NCI-H510A treated with DMSO at 0.1 percent for 48 hours (cell line): ENCODE measurements at regions not wholly inside any gene's neighbourhood (a gene's known extent, or its start where the extent isn't known, plus 50 kb on each side); places are given as distances from the start of the nearest gene placed in this dataset.

Source experiments
- DNase-seq: peaks from one replicate; lab custom pipeline; 2025; lab: John Stamatoyannopoulos, UW

DNA sequence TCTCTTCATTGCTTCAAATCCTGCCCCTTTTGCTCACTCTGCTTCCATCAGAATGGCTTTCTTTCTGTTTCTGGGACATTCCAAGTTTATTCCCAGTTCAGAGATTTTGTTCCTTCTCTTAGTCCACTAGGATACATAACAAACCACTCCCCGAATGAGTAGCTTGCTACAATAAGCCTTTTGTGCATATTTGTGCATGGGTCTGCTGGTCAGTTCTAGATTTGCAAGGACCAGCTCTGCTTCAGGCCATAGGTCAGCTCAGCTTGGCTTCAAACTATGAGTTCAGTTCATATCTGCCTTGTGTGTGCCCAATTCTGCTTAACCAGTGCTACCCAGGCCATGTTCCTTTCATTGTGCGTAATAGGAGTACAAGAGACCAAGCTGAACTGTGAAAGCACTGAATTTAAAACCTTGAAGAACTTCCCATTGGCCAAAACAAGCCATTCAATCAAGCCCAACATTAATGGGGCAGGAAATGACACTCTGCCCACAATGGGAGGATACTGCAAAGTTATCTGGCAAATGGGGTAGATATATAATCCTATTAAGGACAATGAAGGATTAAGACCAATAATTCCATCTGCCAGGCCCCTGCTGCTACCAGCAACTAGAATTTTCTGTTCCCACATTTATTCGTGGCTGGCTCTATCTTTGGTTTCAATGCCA lies 328.8 kb downstream of the PRELID2 start:
- no peak for DNase-seq

DNA sequence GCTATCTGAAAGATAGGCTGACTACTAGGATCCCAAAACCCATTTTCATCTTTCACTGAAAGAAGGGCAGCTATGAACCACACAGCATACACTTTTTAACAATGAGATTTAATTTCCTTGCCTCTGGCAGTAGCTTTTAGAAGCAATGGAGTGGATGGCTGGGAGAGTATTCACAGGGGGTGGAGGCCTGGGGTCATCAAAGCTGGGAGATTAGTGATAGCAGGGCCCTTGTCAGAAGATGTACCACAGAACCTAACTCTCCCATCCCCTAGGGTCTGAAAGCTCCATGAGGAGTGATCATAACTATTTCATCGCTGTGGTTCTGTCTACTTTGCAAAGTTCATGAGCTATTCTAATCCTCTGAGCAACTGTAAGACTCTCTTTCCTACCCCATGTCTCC lies 332.2 kb downstream of the PRELID2 start:
- no peak for DNase-seq

GRCh38 chr5:145500710-145501109 lies 334.4 kb downstream of the PRELID2 start:
- DNase-seq = no peak

DNA sequence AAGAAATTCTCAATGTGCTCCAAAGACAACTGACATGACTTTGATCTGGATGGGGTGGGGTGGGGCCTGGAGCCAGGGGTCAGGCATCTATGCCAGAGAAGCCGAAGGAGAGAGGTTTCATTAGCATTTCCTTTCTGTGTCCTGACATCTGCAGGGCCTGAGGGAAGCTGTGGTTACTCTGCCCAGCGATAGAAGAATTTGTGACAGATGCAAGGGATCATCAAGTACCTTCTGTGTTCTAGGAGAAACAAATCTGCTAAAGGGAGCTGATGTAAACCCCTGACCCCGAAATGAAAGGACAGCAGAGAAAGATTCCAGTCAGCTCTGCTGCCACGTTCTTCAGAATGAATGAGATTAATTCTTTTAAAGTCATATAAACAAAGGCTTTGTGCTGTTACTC lies 335.7 kb downstream of the PRELID2 start:
- no peak for DNase-seq

DNA sequence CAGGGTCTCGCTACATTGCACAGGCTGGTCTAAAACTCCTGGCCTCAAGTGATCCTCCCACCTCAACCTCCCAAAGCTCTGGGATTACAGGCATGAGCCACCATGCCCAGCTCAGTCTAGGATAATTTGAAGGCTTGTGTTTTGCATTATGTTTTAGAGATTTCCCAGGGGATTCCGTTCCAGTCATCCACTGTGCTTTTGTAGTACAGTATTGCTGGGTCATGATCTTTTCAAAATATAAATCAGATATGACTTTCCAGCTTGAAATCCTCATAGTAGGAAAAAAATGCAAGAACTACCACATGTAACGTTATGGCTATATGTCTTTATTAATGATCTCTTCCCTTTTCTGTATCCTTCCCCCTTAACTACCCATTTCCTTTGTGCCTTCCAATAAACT lies 338.1 kb downstream of the PRELID2 start:
- no peak for DNase-seq

- DNase-seq = no peak
Observed at GRCh38 chr5:145495741-145496140, 339.4 kb downstream of the PRELID2 start.

DNA sequence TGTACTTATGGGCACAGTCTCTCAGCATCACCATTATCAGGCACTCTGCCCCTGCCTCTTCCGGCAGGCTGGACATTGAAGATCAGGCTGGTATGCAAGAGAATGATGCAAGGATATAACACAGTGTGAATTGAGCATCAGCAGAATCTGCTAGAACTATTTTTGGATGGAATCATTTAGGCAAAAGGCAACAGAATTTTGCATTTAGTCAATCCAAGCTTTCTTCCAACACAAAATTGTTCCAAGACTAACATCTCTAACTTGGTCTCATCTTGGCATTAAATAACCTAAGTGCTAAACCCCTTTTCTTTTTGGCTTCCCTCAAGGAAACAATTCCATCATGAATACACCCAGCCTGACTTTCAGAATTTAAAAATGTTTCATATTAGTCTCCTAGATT lies 339.9 kb downstream of the PRELID2 start:
- DNase-seq = no peak

DNA sequence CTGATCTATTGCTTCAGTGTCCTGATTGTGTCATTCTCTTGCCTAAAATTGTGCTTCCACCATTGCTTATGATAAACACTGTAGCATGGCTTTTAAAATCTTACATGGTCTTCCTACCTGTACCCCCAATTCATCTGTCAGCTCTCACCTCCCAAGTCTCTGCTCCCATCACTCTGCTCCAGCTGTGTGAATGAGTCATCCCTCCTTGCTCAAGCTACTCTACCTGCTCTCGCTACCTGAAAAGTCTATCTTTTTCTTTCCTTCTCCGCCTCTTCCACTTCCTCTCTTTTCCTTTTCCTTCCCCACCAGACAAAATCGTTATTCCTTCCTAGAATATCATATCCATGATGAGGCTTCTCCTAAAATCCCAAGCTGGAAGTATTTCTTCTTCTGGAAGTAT lies 341.7 kb downstream of the PRELID2 start:
- no peak for DNase-seq

GRCh38 chr5:145489516-145489915 lies 345.6 kb downstream of the PRELID2 start:
- no peak for DNase-seq

DNA sequence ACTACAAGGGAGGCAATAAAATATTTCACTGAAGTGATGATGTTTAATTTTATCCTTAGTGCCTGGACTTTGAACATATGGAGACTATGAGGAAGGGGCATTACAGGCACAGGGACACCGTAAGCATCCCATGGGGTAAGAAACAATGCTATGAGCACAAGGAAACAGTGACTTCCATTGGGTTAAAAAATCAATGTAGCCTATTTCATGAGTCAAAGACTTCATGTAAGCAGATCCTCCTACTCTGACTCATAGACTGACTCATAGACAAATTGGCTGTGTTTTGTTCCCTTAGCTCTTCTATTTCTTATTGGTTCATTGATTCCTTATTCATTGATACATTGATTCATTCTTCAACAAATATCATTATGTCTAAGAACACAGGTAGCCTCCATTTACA lies 351.0 kb downstream of the PRELID2 start:
- DNase-seq = no peak

GRCh38 chr5:145483212-145483611 lies 351.9 kb downstream of the PRELID2 start:
- DNase-seq = no peak

GRCh38 chr5:145479857-145480256 lies 355.3 kb downstream of the PRELID2 start:
- DNase-seq = no peak

- DNase-seq = no peak
Observed at GRCh38 chr5:145479271-145479670, 355.9 kb downstream of the PRELID2 start.

GRCh38 chr5:145478651-145479050 lies 356.5 kb downstream of the PRELID2 start:
- no peak for DNase-seq

DNA sequence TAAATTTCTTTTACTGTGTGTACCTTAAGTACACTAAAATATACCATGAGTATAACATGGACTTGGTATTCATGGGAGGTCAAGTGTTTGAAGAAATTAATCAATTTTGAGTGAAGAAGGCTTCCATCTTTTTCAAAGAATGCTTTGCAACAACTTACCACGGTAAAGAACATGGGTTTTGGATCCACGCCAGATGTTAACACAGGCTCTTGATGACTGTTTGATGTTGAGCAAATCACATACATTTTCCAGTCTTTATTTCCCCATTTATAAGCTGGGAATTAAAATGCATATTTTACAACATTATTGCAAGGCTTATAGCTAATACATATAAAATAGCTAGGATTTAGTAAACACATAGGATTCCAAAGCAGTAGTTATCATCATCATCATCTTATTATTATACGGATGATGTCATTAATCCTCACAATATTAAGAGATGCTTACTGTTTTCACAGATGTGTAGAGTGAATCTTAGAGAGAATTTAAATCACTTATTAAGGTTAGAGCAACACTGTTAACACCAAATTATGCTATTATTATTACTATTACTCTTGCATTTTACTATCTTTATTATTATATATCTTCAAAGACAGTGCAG lies 362.0 kb downstream of the PRELID2 start:
- no peak for DNase-seq

- no peak for DNase-seq
Observed at GRCh38 chr5:145471831-145472612, 363.1 kb downstream of the PRELID2 start.

DNA sequence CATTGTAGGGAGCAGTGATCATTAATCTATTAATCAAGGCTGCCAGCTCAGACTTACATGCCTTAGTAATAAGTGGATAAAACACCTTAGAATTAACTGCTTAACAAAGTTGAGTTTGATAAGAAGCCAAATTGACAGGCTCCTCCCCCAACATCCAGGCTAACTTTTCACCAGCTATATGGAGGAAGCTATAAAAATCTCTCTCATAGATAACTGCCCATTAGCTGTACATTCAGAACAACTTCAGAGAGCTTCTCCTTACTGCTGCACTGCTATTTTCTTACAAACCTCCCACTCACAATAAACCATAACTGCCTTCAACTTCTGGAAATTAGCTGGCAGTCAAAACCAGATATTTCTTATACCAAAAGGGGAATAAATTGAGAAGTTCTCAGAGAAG lies 364.1 kb downstream of the PRELID2 start:
- no peak for DNase-seq

- DNase-seq = no peak
Observed at GRCh38 chr5:145470396-145470979, 364.7 kb downstream of the PRELID2 start.

GRCh38 chr5:145467446-145467845 lies 367.7 kb downstream of the PRELID2 start:
- no peak for DNase-seq

DNA sequence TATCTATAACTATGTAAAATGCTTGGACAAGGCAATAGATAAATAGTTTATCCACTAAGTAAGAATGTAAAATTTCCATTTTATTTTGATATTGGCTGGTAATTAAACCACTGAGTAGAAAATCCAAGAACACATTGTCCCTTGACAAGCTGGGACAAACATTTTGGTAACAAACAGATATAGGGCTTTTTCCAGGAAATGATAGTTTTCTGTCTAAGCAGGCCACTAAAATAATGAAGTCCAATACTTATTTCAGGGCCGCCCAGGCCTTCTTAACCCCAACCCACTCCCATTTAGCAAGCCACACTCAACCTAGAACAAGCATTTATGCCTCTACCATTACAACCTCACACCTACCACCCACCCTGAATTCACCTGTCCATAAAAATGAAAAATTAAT lies 368.6 kb downstream of the PRELID2 start:
- DNase-seq = no peak

- DNase-seq = no peak
Observed at GRCh38 chr5:145465474-145466263, 369.5 kb downstream of the PRELID2 start.

DNA sequence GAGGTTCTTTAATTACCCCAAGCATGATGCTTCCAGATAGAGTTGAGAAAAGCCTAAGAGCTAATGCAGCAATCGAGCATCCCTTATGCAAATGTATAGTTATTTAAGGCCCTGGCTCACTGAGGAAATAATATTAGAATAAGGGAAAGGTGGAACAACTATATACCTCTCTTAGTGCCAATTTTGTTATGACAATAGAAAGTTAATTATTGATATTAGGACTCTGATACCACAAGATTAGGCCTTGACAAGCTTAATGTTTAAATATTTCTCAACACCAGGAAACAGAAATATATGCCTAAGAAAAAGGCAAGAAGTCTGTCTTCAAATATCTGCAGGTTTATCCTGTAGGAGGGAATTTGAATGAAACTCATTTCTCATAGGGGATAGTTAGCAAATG lies 371.0 kb downstream of the PRELID2 start:
- no peak for DNase-seq
